ENCODE measurements at regions not wholly inside any gene's neighbourhood (a gene's known extent, or its start where the extent isn't known, plus 50 kb on each side); places are given as distances from the start of the nearest gene placed in this dataset.

GRCh38 chr2:158011055-158011771 is 90.5 kb upstream of the UPP2 start:
- in situ Hi-C loops (cut with MboI; ENCODE audit: low sequenced_read_pairs) = loop anchor here (25.0 kb wide), 1 partner anchor 724 kb away; no protein-coding TSS in a partner anchor

GRCh38 chr2:158009399-158009798 is 92.3 kb upstream of the UPP2 start:
- in situ Hi-C loops (cut with MboI; ENCODE audit: low sequenced_read_pairs) = loop anchor here (25.0 kb wide), 1 partner anchor 722 kb away; no protein-coding TSS in a partner anchor

- in situ Hi-C loops (cut with MboI; ENCODE audit: low sequenced_read_pairs) = loop anchor here (25.0 kb wide), 1 partner anchor 720 kb away; no protein-coding TSS in a partner anchor
These were observed 94.5 kb upstream of the UPP2 start for GRCh38 chr2:158006961-158007719.

- in situ Hi-C loops (cut with MboI; ENCODE audit: low sequenced_read_pairs) = loop anchor here (25.0 kb wide), 1 partner anchor 717 kb away; no protein-coding TSS in a partner anchor
These were observed 97.4 kb upstream of the UPP2 start for GRCh38 chr2:158004126-158004764.

GRCh38 chr2:158002079-158002478 is 99.6 kb upstream of the UPP2 start:
- in situ Hi-C loops (cut with MboI; ENCODE audit: low sequenced_read_pairs) = loop anchor here (25.0 kb wide), 1 partner anchor 715 kb away; no protein-coding TSS in a partner anchor

GRCh38 chr2:157996799-157997198 is 104.9 kb upstream of the UPP2 start:
- in situ Hi-C loops (cut with MboI; ENCODE audit: low sequenced_read_pairs) = no loop called here

- in situ Hi-C loops (cut with MboI; ENCODE audit: low sequenced_read_pairs) = no loop called here
These were observed 106.6 kb upstream of the UPP2 start for GRCh38 chr2:157995117-157995516.

- in situ Hi-C loops (cut with MboI; ENCODE audit: low sequenced_read_pairs) = no loop called here
These were observed 109.7 kb upstream of the UPP2 start for GRCh38 chr2:157991932-157992331.

GRCh38 chr2:157990173-157990572 is 111.5 kb upstream of the UPP2 start:
- in situ Hi-C loops (cut with MboI; ENCODE audit: low sequenced_read_pairs) = no loop called here

- in situ Hi-C loops (cut with MboI; ENCODE audit: low sequenced_read_pairs) = no loop called here
These were observed 112.4 kb upstream of the UPP2 start for GRCh38 chr2:157989227-157989626.

- in situ Hi-C loops (cut with MboI; ENCODE audit: low sequenced_read_pairs) = no loop called here
These were observed 110.6 kb upstream of the ACVR1 start for GRCh38 chr2:157986761-157987160.

- in situ Hi-C loops (cut with MboI; ENCODE audit: low sequenced_read_pairs) = no loop called here
These were observed 108.7 kb upstream of the ACVR1 start for GRCh38 chr2:157984866-157985265.

GRCh38 chr2:157980020-157980419 is 103.9 kb upstream of the ACVR1 start:
- in situ Hi-C loops (cut with MboI; ENCODE audit: low sequenced_read_pairs) = no loop called here

GRCh38 chr2:157971702-157972101 is 95.6 kb upstream of the ACVR1 start:
- in situ Hi-C loops (cut with MboI; ENCODE audit: low sequenced_read_pairs) = no loop called here

- in situ Hi-C loops (cut with MboI; ENCODE audit: low sequenced_read_pairs) = no loop called here
These were observed 91.7 kb upstream of the ACVR1 start for GRCh38 chr2:157967856-157968255.

- in situ Hi-C loops (cut with MboI; ENCODE audit: low sequenced_read_pairs) = no loop called here
These were observed 83.1 kb upstream of the ACVR1 start for GRCh38 chr2:157959249-157959648.

GRCh38 chr2:157957596-157957995 is 81.5 kb upstream of the ACVR1 start:
- in situ Hi-C loops (cut with MboI; ENCODE audit: low sequenced_read_pairs) = no loop called here

GRCh38 chr2:157952558-157952957 is 76.4 kb upstream of the ACVR1 start:
- in situ Hi-C loops (cut with MboI; ENCODE audit: low sequenced_read_pairs) = no loop called here

GRCh38 chr2:157948856-157949255 is 72.7 kb upstream of the ACVR1 start:
- in situ Hi-C loops (cut with MboI; ENCODE audit: low sequenced_read_pairs) = no loop called here

GRCh38 chr2:157946919-157947557 is 70.9 kb upstream of the ACVR1 start:
- in situ Hi-C loops (cut with MboI; ENCODE audit: low sequenced_read_pairs) = no loop called here

GRCh38 chr2:157940024-157940423 is 63.9 kb upstream of the ACVR1 start:
- in situ Hi-C loops (cut with MboI; ENCODE audit: low sequenced_read_pairs) = no loop called here
